CD14-positive monocyte (primary cell): ENCODE measurements at regions not wholly inside any gene's neighbourhood (a gene's known extent, or its start where the extent isn't known, plus 50 kb on each side); places are given as distances from the start of the nearest gene placed in this dataset.

Experiments
- DNase-seq, 3 donors: peaks; one replicate each; pipeline ENCODE4 v3.0.0-alpha.2; 2011 to 2022
- H2AFZ ChIP-seq: 2 replicates; pipeline ENCODE4 v1.6.0; 2012; ENCODE audit warnings: mild to moderate bottlenecking, low read depth, low read length, inconsistent platforms; ENCODE audit not compliant: insufficient read depth, poor library complexity, severe bottlenecking
- H3K27ac ChIP-seq, 2 donors: 1 replicate in 1 of 2; 2 replicates in 1 of 2; pipeline ENCODE4 v1.5.1; 2012 to 2013; ENCODE audit warnings: low read length in 2 of 2, control low read depth in 1 of 2, inconsistent platforms in 1 of 2, low read depth in 1 of 2, mild to moderate bottlenecking in 1 of 2
- H3K27me3 ChIP-seq, 2 donors: one replicate each; pipeline versions ENCODE4 v1.6.0 to v1.6.1; 2011 to 2013; ENCODE audit warnings: low read length in 2 of 2; ENCODE audit not compliant: control insufficient read depth in 2 of 2, insufficient read depth in 2 of 2
- H3K36me3 ChIP-seq, 2 donors: replicated peaks in 1 of 2; 1 replicate in 1 of 2; 2 replicates in 1 of 2; pipeline versions ENCODE4 v1.5.1 to v1.6.1; 2012 to 2013; ENCODE audit warnings: low read length in 2 of 2, control low read depth in 1 of 2, inconsistent platforms in 1 of 2, mild to moderate bottlenecking in 1 of 2; ENCODE audit not compliant: insufficient read depth in 2 of 2, control insufficient read depth in 1 of 2
- H3K4me1 ChIP-seq, 2 donors: 1 replicate in 1 of 2; 2 replicates in 1 of 2; pipeline versions ENCODE4 v1.5.1 to v1.6.1; 2012 to 2013; ENCODE audit warnings: low read length in 2 of 2, control low read depth in 1 of 2, inconsistent platforms in 1 of 2, mild to moderate bottlenecking in 1 of 2, moderate library complexity in 1 of 2; ENCODE audit not compliant: insufficient read depth in 2 of 2, control insufficient read depth in 1 of 2
- H3K4me2 ChIP-seq: replicated peaks from 2 replicates; pipeline ENCODE3; 2012; ENCODE audit warnings: low read length, moderate library complexity, mild to moderate bottlenecking; ENCODE audit not compliant: poor library complexity, severe bottlenecking; ENCODE audit errors: extremely low read depth
- H3K4me3 ChIP-seq, 3 experiments: fragments of 200-600 bp in 1 of 3; sonication (generic) in 1 of 3; replicated peaks in 1 of 3; 1 replicate in 2 of 3; 2 replicates in 1 of 3; pipeline ENCODE4 v1.5.1; 2011 to 2013; ENCODE audit warnings: low read length in 3 of 3, mild to moderate bottlenecking in 3 of 3, control low read depth in 2 of 3, low read depth in 2 of 3, inconsistent platforms in 1 of 3, moderate library complexity in 1 of 3
- H3K79me2 ChIP-seq: 2 replicates; pipeline ENCODE4 v1.6.0; 2012; ENCODE audit warnings: mild to moderate bottlenecking, control low read depth, inconsistent platforms, low read length, moderate library complexity; ENCODE audit not compliant: insufficient read depth
- H3K9ac ChIP-seq: 2 replicates; pipeline ENCODE4 v1.6.0; 2017; ENCODE audit warnings: low read length, mild to moderate bottlenecking; ENCODE audit not compliant: insufficient read depth, poor library complexity, severe bottlenecking
- H3K9me3 ChIP-seq, 2 donors: replicated peaks in 1 of 2; 1 replicate in 1 of 2; 2 replicates in 1 of 2; pipeline versions ENCODE4 v1.5.1 to v1.6.1; 2012 to 2013; ENCODE audit warnings: low read length in 2 of 2, control low read depth in 1 of 2; ENCODE audit not compliant: control insufficient read depth in 1 of 2, insufficient read depth in 1 of 2
- H4K20me1 ChIP-seq: 2 replicates; pipeline ENCODE4 v1.6.0; 2012; ENCODE audit warnings: mild to moderate bottlenecking, low read length, control low read depth, moderate library complexity; ENCODE audit not compliant: insufficient read depth
- H3K27ac Mint-ChIP-seq, 7 donors: one replicate each; pipeline ENCODE4 v1.8.0; 2020; ENCODE audit warnings: mild to moderate bottlenecking in 7 of 7, mixed read lengths in 7 of 7, moderate library complexity in 6 of 7, inconsistent platforms in 2 of 7
- H3K27me3 Mint-ChIP-seq, 3 donors: one replicate each; pipeline ENCODE4 v1.8.0; 2021 to 2022; ENCODE audit warnings: low read depth in 3 of 3, mild to moderate bottlenecking in 3 of 3, mixed read lengths in 3 of 3, moderate library complexity in 3 of 3, inconsistent platforms in 1 of 3
- H3K36me3 Mint-ChIP-seq, 2 donors: one replicate each; pipeline ENCODE4 v1.8.0; 2020; ENCODE audit warnings: mixed read lengths in 2 of 2, inconsistent platforms in 1 of 2, mild to moderate bottlenecking in 1 of 2
- H3K4me1 Mint-ChIP-seq: one replicate; pipeline ENCODE4 v1.8.0; 2020; ENCODE audit warnings: mild to moderate bottlenecking, mixed read lengths
- H3K4me3 Mint-ChIP-seq, 2 donors: one replicate each; pipeline ENCODE4 v1.8.0; 2020; ENCODE audit warnings: mild to moderate bottlenecking in 2 of 2, mixed read lengths in 2 of 2, moderate library complexity in 1 of 2
- H3K9me3 Mint-ChIP-seq, 7 donors: one replicate each; pipeline ENCODE4 v1.8.0; 2020 to 2022; ENCODE audit warnings: mixed read lengths in 7 of 7, mild to moderate bottlenecking in 6 of 7, moderate library complexity in 6 of 7, inconsistent platforms in 2 of 7
- WGBS: methylation state at CpG from one replicate; pipeline ENCODE4 v1.1.5; 2013; ENCODE audit warnings: missing lambda C conversion rate; ENCODE audit not compliant: insufficient coverage; 5-methylcytosine and 5-hydroxymethylcytosine counted together
- intact Hi-C, 2 donors: fragments of 100-400 bp; cut with micrococcal nuclease; formaldehyde crosslinking; loops; one replicate each; pipeline versions ENCODE4 v1.15.0 to v1.15.1; 2023
- TF ChIP-seq, protein P1 (sequence below): fragments of 200-600 bp; IDR thresholded peaks from one replicate; pipeline ENCODE4 v1.8.0; 2022; ENCODE audit warnings: antibody characterized with exemption, mild to moderate bottlenecking

DNA sequence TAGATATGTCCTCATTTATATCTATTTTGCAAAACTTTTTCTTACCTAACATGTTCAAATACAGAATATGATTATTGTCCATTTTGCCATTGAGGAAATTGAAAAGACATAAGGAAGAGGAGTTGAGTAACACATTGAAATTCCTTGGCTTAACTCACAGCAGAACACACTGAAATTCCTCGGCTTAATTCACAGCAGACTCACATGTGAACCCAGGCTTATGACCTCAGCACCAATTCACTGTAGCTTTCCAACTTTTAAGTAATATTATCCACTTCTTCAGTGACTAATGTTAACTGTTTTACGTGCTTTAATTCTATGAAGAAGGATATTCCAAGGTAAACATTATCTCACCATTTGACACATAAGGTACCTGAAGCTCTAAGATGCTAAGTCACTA is 597.5 kb upstream of the PFKP start:
- DNase-seq, result no peak
- H3K4me3 ChIP-seq, result no peak overlapping the region
- Mint-ChIP-seq H3K4me3 (no peak overlapping the region), H3K9me3 (peaks cover 2 to 22% (median 9%) of the 10 kb centered on the region in 7 donors), H3K36me3 (no peaks in the 10 kb centered on the region), H3K27me3 (no peaks in the 10 kb centered on the region), H3K4me1 (no peaks in the 10 kb centered on the region), H3K27ac (no peak overlapping the region)
- no CpG with 5 or more reads among the region's 2 CpGs for WGBS
- no peak overlapping the region for H3K4me2 ChIP-seq
- intact Hi-C loops, result no loop called here
- no peaks in the 10 kb centered on the region for H3K79me2 ChIP-seq
- H3K27me3 ChIP-seq, result no peaks in the 10 kb centered on the region
- H3K9me3 ChIP-seq, result peaks cover 6 to 19% of the 10 kb centered on the region in 2 donors
- TF ChIP-seq, protein P1, sequence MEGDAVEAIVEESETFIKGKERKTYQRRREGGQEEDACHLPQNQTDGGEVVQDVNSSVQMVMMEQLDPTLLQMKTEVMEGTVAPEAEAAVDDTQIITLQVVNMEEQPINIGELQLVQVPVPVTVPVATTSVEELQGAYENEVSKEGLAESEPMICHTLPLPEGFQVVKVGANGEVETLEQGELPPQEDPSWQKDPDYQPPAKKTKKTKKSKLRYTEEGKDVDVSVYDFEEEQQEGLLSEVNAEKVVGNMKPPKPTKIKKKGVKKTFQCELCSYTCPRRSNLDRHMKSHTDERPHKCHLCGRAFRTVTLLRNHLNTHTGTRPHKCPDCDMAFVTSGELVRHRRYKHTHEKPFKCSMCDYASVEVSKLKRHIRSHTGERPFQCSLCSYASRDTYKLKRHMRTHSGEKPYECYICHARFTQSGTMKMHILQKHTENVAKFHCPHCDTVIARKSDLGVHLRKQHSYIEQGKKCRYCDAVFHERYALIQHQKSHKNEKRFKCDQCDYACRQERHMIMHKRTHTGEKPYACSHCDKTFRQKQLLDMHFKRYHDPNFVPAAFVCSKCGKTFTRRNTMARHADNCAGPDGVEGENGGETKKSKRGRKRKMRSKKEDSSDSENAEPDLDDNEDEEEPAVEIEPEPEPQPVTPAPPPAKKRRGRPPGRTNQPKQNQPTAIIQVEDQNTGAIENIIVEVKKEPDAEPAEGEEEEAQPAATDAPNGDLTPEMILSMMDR, result no peak
- no peaks in the 10 kb centered on the region for H3K36me3 ChIP-seq
- H3K27ac ChIP-seq, result no peak overlapping the region
- no peak overlapping the region for H3K9ac ChIP-seq
- no peaks in the 10 kb centered on the region for H4K20me1 ChIP-seq
- no peak overlapping the region for H2AFZ ChIP-seq
- no peaks in the 10 kb centered on the region for H3K4me1 ChIP-seq

- no peaks in the 10 kb centered on the region for H3K36me3 Mint-ChIP-seq
- H3K4me1 Mint-ChIP-seq, result no peaks in the 10 kb centered on the region
- H3K4me3 Mint-ChIP-seq, result no peak overlapping the region
- H3K4me3 ChIP-seq, result no peak overlapping the region
- H4K20me1 ChIP-seq, result no peaks in the 10 kb centered on the region
- no peak overlapping the region for H2AFZ ChIP-seq
- no peak overlapping the region for H3K9ac ChIP-seq
- TF ChIP-seq, protein P1, result no peak
- no peaks in the 10 kb centered on the region for H3K27me3 Mint-ChIP-seq
- no peak for DNase-seq
- H3K27ac Mint-ChIP-seq, result no peak overlapping the region
- no peak overlapping the region for H3K27ac ChIP-seq
- H3K9me3 Mint-ChIP-seq, result peaks cover 0 to 22% (median 8%) of the 10 kb centered on the region in 7 donors
- no peak overlapping the region for H3K4me2 ChIP-seq
- H3K4me1 ChIP-seq, result no peaks in the 10 kb centered on the region
- intact Hi-C loops, result no loop called here
- H3K79me2 ChIP-seq, result no peaks in the 10 kb centered on the region
- H3K27me3 ChIP-seq, result no peaks in the 10 kb centered on the region
- H3K9me3 ChIP-seq, result peaks cover 6 to 14% of the 10 kb centered on the region in 2 donors
- no peaks in the 10 kb centered on the region for H3K36me3 ChIP-seq
These were observed 602.9 kb upstream of the PFKP start for GRCh38 chr10:2464483-2464882.
